H1 (cell line): ENCODE measurements at regions not wholly inside any gene's neighbourhood (a gene's known extent, or its start where the extent isn't known, plus 50 kb on each side); places are given as distances from the start of the nearest gene placed in this dataset.

Experiments used
- CTCF ChIA-PET: fragments of 300-600 bp; sonication (Branson Sonifier 250); formaldehyde crosslinking; loops from one replicate; lab custom pipeline; 2021; ENCODE audit not compliant: partially characterized antibody; lab: Charles Lee
- POLR2A ChIA-PET: fragments of 300-600 bp; sonication (Branson Sonifier 250); formaldehyde crosslinking; loops from one replicate; lab custom pipeline; 2021; ENCODE audit warnings: inconsistent platforms; ENCODE audit not compliant: partially characterized antibody; lab: Charles Lee
- DNase-seq, 2 experiments: peaks; one replicate each; pipeline versions ENCODE4 v3.0.0 to v3.0.0-alpha.2; 2010 to 2022; ENCODE audit warnings: low spot score in 2 of 2, low read depth in 1 of 2, mixed read lengths in 1 of 2
- FAIRE-seq: peaks from 2 replicates; lab custom pipeline; 2011; peaks lifted over from hg19 to GRCh38; lab: Jason Lieb, UNC
- H2AFZ ChIP-seq: 2 replicates; pipeline ENCODE4 v1.8.1; 2012; ENCODE audit warnings: low read length, inconsistent platforms
- H2AK5ac ChIP-seq: 2 replicates; pipeline ENCODE4 v1.6.1; 2013; ENCODE audit warnings: low read depth, low read length
- H2BK120ac ChIP-seq: replicated peaks from 2 replicates; pipeline ENCODE3; 2013; ENCODE audit warnings: low read depth, low read length, inconsistent platforms
- H2BK12ac ChIP-seq: 2 replicates; pipeline ENCODE4 v1.6.1; 2013; ENCODE audit warnings: low read depth, low read length
- H2BK15ac ChIP-seq: 2 replicates; pipeline ENCODE4 v1.6.1; 2013; ENCODE audit warnings: low read length
- H2BK20ac ChIP-seq: 2 replicates; pipeline ENCODE4 v1.6.1; 2013; ENCODE audit warnings: low read length
- H2BK5ac ChIP-seq: 2 replicates; pipeline ENCODE4 v1.6.1; 2013; ENCODE audit warnings: low read depth, low read length
- H3K14ac ChIP-seq: 2 replicates; pipeline ENCODE4 v1.6.1; 2013; ENCODE audit warnings: inconsistent platforms; ENCODE audit not compliant: insufficient read length
- H3K18ac ChIP-seq: 2 replicates; pipeline ENCODE4 v1.6.1; 2013; ENCODE audit warnings: low read length; ENCODE audit errors: extremely low read depth
- H3K23ac ChIP-seq: 2 replicates; pipeline ENCODE4 v1.6.1; 2013; ENCODE audit warnings: inconsistent platforms; ENCODE audit not compliant: insufficient read length
- H3K23me2 ChIP-seq: 2 replicates; pipeline ENCODE4 v1.6.1; 2013; ENCODE audit warnings: low read depth, low read length
- H3K27ac ChIP-seq: 2 replicates; pipeline ENCODE4 v1.6.1; 2011; ENCODE audit warnings: low read depth, low read length, inconsistent platforms
- H3K27me3 ChIP-seq, 4 experiments: replicated peaks in 1 of 4; 1 replicate in 1 of 4; 2 replicates in 3 of 4; pipeline versions ENCODE4 v1.6.1 to v1.8.1; 2011 to 2013; ENCODE audit warnings: low read length in 3 of 4, mild to moderate bottlenecking in 3 of 4, inconsistent platforms in 2 of 4, mixed read lengths in 2 of 4, moderate library complexity in 1 of 4; ENCODE audit not compliant: control insufficient read depth in 3 of 4, insufficient read depth in 3 of 4; ENCODE audit errors: extremely low read depth in 1 of 4
- H3K36me3 ChIP-seq, 4 experiments: 2 replicates each; pipeline versions ENCODE4 v1.6.1 to v1.8.1; 2011 to 2013; ENCODE audit warnings: mild to moderate bottlenecking in 4 of 4, low read length in 3 of 4, moderate library complexity in 2 of 4, control low read depth in 1 of 4, inconsistent platforms in 1 of 4; ENCODE audit not compliant: insufficient read depth in 4 of 4, control insufficient read depth in 2 of 4
- H3K4ac ChIP-seq: replicated peaks from 2 replicates; pipeline ENCODE3; 2013; ENCODE audit warnings: low read length, low read depth, mixed read lengths, inconsistent platforms; ENCODE audit not compliant: insufficient read length
- H3K4me1 ChIP-seq, 4 experiments: replicated peaks in 1 of 4; 1 replicate in 1 of 4; 2 replicates in 3 of 4; pipeline versions ENCODE4 v1.6.1 to v1.8.1; 2011 to 2013; ENCODE audit warnings: low read length in 3 of 4, inconsistent platforms in 2 of 4, mixed read lengths in 1 of 4; ENCODE audit not compliant: insufficient read depth in 4 of 4, control insufficient read depth in 3 of 4
- H3K4me2 ChIP-seq, 2 experiments: 2 replicates each; pipeline versions ENCODE4 v1.6.1 to v1.8.1; 2011 to 2013; ENCODE audit warnings: low read depth in 2 of 2, low read length in 2 of 2, control low read depth in 1 of 2, inconsistent platforms in 1 of 2, mild to moderate bottlenecking in 1 of 2; ENCODE audit not compliant: insufficient read depth in 1 of 2
- H3K4me3 ChIP-seq, 4 experiments: fragments of 200-600, 300-600 bp in 1 of 4; sonication (generic), shearing (Covaris generic), sonication (Bioruptor Twin) in 1 of 4; 2 replicates each; pipeline versions ENCODE4 v1.5.1 to v1.8.1; 2011 to 2016; ENCODE audit warnings: low read length in 4 of 4, low read depth in 3 of 4, control low read depth in 2 of 4, inconsistent platforms in 2 of 4, mild to moderate bottlenecking in 2 of 4, mixed read lengths in 1 of 4, moderate library complexity in 1 of 4; ENCODE audit not compliant: insufficient read depth in 2 of 4; ENCODE audit errors: extremely low read depth in 1 of 4
- H3K56ac ChIP-seq: replicated peaks from 2 replicates; pipeline ENCODE3; 2013; ENCODE audit warnings: low read depth, mild to moderate bottlenecking, mixed read lengths, low read length, inconsistent platforms; ENCODE audit not compliant: insufficient read length
- H3K79me1 ChIP-seq: 2 replicates; pipeline ENCODE4 v1.6.1; 2013; ENCODE audit warnings: low read depth, low read length, control low read depth
- H3K79me2 ChIP-seq, 2 experiments: 2 replicates each; pipeline versions ENCODE4 v1.6.1 to v1.8.1; 2012 to 2013; ENCODE audit warnings: low read length in 2 of 2, mild to moderate bottlenecking in 2 of 2, inconsistent platforms in 1 of 2; ENCODE audit not compliant: insufficient read depth in 2 of 2, control insufficient read depth in 1 of 2
- H3K9ac ChIP-seq, 4 experiments: replicated peaks in 1 of 4; 1 replicate in 1 of 4; 2 replicates in 3 of 4; pipeline versions ENCODE4 v1.6.1 to v1.8.1; 2011 to 2013; ENCODE audit warnings: low read depth in 3 of 4, low read length in 3 of 4, control low read depth in 2 of 4, mild to moderate bottlenecking in 2 of 4, moderate library complexity in 2 of 4, inconsistent platforms in 1 of 4; ENCODE audit errors: extremely low read depth in 1 of 4
- H3K9me3 ChIP-seq, 2 experiments: 2 replicates each; pipeline versions ENCODE4 v1.6.1 to v1.8.1; 2012 to 2013; ENCODE audit warnings: mild to moderate bottlenecking in 2 of 2, moderate library complexity in 2 of 2, control low read depth in 1 of 2, inconsistent platforms in 1 of 2, low read depth in 1 of 2, low read length in 1 of 2, mixed read lengths in 1 of 2; ENCODE audit not compliant: insufficient read depth in 2 of 2
- H4K20me1 ChIP-seq, 2 experiments: replicated peaks in 1 of 2; 2 replicates each; pipeline versions ENCODE3 to v1.8.1; 2011 to 2013; ENCODE audit warnings: inconsistent platforms in 2 of 2, low read length in 2 of 2, mild to moderate bottlenecking in 1 of 2; ENCODE audit not compliant: insufficient read depth in 2 of 2, control insufficient read depth in 1 of 2
- H4K5ac ChIP-seq: 2 replicates; pipeline ENCODE4 v1.6.1; 2013; ENCODE audit warnings: low read length, low read depth, mixed read lengths, inconsistent platforms; ENCODE audit not compliant: insufficient read length
- H4K8ac ChIP-seq: 2 replicates; pipeline ENCODE4 v1.8.0; 2013; ENCODE audit warnings: mild to moderate bottlenecking, moderate library complexity, low read length, inconsistent platforms; ENCODE audit not compliant: insufficient read depth; ENCODE audit errors: extremely low read depth
- H4K91ac ChIP-seq: replicated peaks from 2 replicates; pipeline ENCODE3; 2013; ENCODE audit warnings: low read length, mixed read lengths, inconsistent platforms; ENCODE audit not compliant: insufficient read length
- CBX5 ChIP-seq: fragments of 300-800, 300-1000 bp; sonication (generic); IDR thresholded peaks from 2 replicates; pipeline ENCODE4 v1.7.1; 2016; ENCODE audit warnings: antibody characterized with exemption, low read length, low read depth
- EZH2 ChIP-seq: fragments of 200-600 bp; sonication (generic); IDR thresholded peaks from 2 replicates; pipeline ENCODE4 v1.7.1; 2012; ENCODE audit warnings: low read depth, mild to moderate bottlenecking, moderate library complexity, low read length, inconsistent platforms; ENCODE audit not compliant: severe bottlenecking
- FOSL1 ChIP-seq: IDR thresholded peaks from 2 replicates; pipeline ENCODE4 v1.6.1; 2011; ENCODE audit warnings: mild to moderate bottlenecking, low read depth, low read length, moderate library complexity; ENCODE audit not compliant: insufficient read depth
- GABPA ChIP-seq: IDR thresholded peaks from 2 replicates; pipeline ENCODE4 v1.6.1; 2011; ENCODE audit warnings: mild to moderate bottlenecking, low read length, moderate library complexity, borderline replicate concordance; ENCODE audit not compliant: insufficient read depth
- MAX ChIP-seq: IDR thresholded peaks from 2 replicates; pipeline ENCODE4 v1.6.1; 2012; ENCODE audit warnings: inconsistent platforms
- SP2 ChIP-seq: IDR thresholded peaks from 2 replicates; pipeline ENCODE4 v1.6.1; 2012; ENCODE audit warnings: mild to moderate bottlenecking, low read length, inconsistent platforms
- WGBS, 2 experiments: shearing (Covaris generic) in 1 of 2; methylation state at CpG; one replicate each; pipeline versions ENCODE4 v1.1.6 to v1.1.7; 2013 to 2015; ENCODE audit warnings: low lambda C conversion rate in 2 of 2, mixed read lengths in 2 of 2, inconsistent platforms in 1 of 2, low coverage in 1 of 2, missing lambda C conversion rate in 1 of 2; ENCODE audit not compliant: insufficient replicate concordance in 2 of 2, insufficient coverage in 1 of 2, insufficient read length in 1 of 2; ENCODE audit errors: extremely low coverage in 1 of 2, missing lambda C conversion rate in 1 of 2; 5-methylcytosine and 5-hydroxymethylcytosine counted together

- Histone ChIP-seq H3K79me1 (no peaks in the 10 kb centered on the region), H3K23ac (no peak overlapping the region), H3K36me3 (no peaks in the 10 kb centered on the region), H4K8ac (no peak overlapping the region), H3K56ac (no peak overlapping the region), H3K14ac (no peak overlapping the region), H2BK20ac (no peak overlapping the region), H3K9ac (no peak overlapping the region), H2BK15ac (no peak overlapping the region), H4K91ac (no peak overlapping the region), H3K4me3 (no peak overlapping the region), H2BK12ac (no peak overlapping the region), H3K27ac (no peak overlapping the region), H2BK120ac (no peak overlapping the region), H3K18ac (no peak overlapping the region), H3K4me2 (no peak overlapping the region), H4K5ac (no peak overlapping the region), H3K9me3 (no peaks in the 10 kb centered on the region), H3K79me2 (no peaks in the 10 kb centered on the region), H3K4ac (no peak overlapping the region), H3K23me2 (no peaks in the 10 kb centered on the region), H2AK5ac (no peak overlapping the region), H3K4me1 (no peaks in the 10 kb centered on the region), H3K27me3 (no peaks in the 10 kb centered on the region), H2BK5ac (no peak overlapping the region)
- no peak for DNase-seq
- 94% methylated on average over 2 of the region's 2 CpGs; no CpG with 5 or more reads in 1 of the 2 experiments for WGBS, 2 experiments
- no peak for FAIRE-seq
- POLR2A ChIA-PET, result interaction anchor here (0.8 kb wide), 1 partner anchor 11 kb away, joined by 4 read pairs; no protein-coding TSS in a partner anchor
- no peak for TF ChIP-seq MAX
- TF ChIP-seq GABPA, result no peak
- no peak for TF ChIP-seq CBX5
- TF ChIP-seq EZH2, result no peak
- TF ChIP-seq SP2, result no peak
- no peak for TF ChIP-seq FOSL1
- TF ChIP-seq, all 59 proteins: peak for 0
- CTCF ChIA-PET, result interaction anchor here (1.0 kb wide), 1 partner anchor 23 kb away, joined by 3 read pairs; no protein-coding TSS in a partner anchor
- Histone ChIP-seq H4K20me1 (no peaks in the 10 kb centered on the region), H2AFZ (no peak overlapping the region)
Measured at GRCh38 chr3:99246010-99246654, 344.6 kb upstream of the DCBLD2 start.
